ENCODE measurements at regions not wholly inside any gene's neighbourhood (a gene's known extent, or its start where the extent isn't known, plus 50 kb on each side); places are given as distances from the start of the nearest gene placed in this dataset.
A peak's percentile ranks its signal among the peaks of the same experiment; 100 is the strongest.
"Not testable (repeated sequence)": the region's sequence is repeated elsewhere in the genome, so short reads cannot be mapped to it uniquely, and the experiment has no call there.

- H3K4me3 ChIP-seq (ENCODE audit: low read depth, low read length) = no peak overlapping the region
- DNase-seq (ENCODE audit: low read depth) = no peak
These were observed 52.5 kb upstream of the VSTM5 start for GRCh38 chr11:93902921-93903320.

GRCh38 chr11:93903989-93904388, 53.6 kb upstream of the VSTM5 start:
- no peak overlapping the region for H3K4me3 ChIP-seq (ENCODE audit: low read depth, low read length)
- no peak for DNase-seq (ENCODE audit: low read depth)

- no peak overlapping the region for H3K4me3 ChIP-seq (ENCODE audit: low read depth, low read length)
- DNase-seq (ENCODE audit: low read depth) = no peak
These were observed 54.3 kb upstream of the VSTM5 start for GRCh38 chr11:93904716-93905115.

- DNase-seq (ENCODE audit: low read depth) = peak; percentile 69
- H3K4me3 ChIP-seq (ENCODE audit: low read depth, low read length) = no peak overlapping the region
These were observed 55.0 kb upstream of the VSTM5 start for GRCh38 chr11:93905384-93905783.

GRCh38 chr11:93906486-93906885, 56.1 kb upstream of the VSTM5 start:
- H3K4me3 ChIP-seq (ENCODE audit: low read depth, low read length) = no peak overlapping the region
- no peak for DNase-seq (ENCODE audit: low read depth)

GRCh38 chr11:93907901-93908300, 57.5 kb upstream of the VSTM5 start:
- no peak for DNase-seq (ENCODE audit: low read depth)
- no peak overlapping the region for H3K4me3 ChIP-seq (ENCODE audit: low read depth, low read length)

- H3K4me3 ChIP-seq (ENCODE audit: low read depth, low read length) = no peak overlapping the region
- DNase-seq (ENCODE audit: low read depth) = peak; percentile 61
These were observed 58.3 kb upstream of the VSTM5 start for GRCh38 chr11:93908689-93909088.

- H3K4me3 ChIP-seq (ENCODE audit: low read depth, low read length) = no peak overlapping the region
- DNase-seq (ENCODE audit: low read depth) = no peak
These were observed 67.3 kb upstream of the VSTM5 start for GRCh38 chr11:93917673-93918072.

GRCh38 chr11:93921695-93922468, 71.5 kb upstream of the VSTM5 start:
- peak; percentile 26 for DNase-seq (ENCODE audit: low read depth)
- H3K4me3 ChIP-seq (ENCODE audit: low read depth, low read length) = no peak overlapping the region

- no peak for DNase-seq (ENCODE audit: low read depth)
- no peak overlapping the region for H3K4me3 ChIP-seq (ENCODE audit: low read depth, low read length)
These were observed 72.4 kb upstream of the VSTM5 start for GRCh38 chr11:93922830-93923229.

GRCh38 chr11:93926099-93926498, 75.7 kb upstream of the VSTM5 start:
- DNase-seq (ENCODE audit: low read depth); H3K4me3 ChIP-seq (ENCODE audit: low read depth, low read length): not testable (repeated sequence)

- no peak for DNase-seq (ENCODE audit: low read depth)
- no peak overlapping the region for H3K4me3 ChIP-seq (ENCODE audit: low read depth, low read length)
These were observed 79.0 kb upstream of the VSTM5 start for GRCh38 chr11:93929407-93929806.

- no peak for DNase-seq (ENCODE audit: low read depth)
- H3K4me3 ChIP-seq (ENCODE audit: low read depth, low read length) = no peak overlapping the region
These were observed 82.8 kb upstream of the VSTM5 start for GRCh38 chr11:93933230-93933629.

GRCh38 chr11:93935826-93936225, 85.3 kb upstream of the HEPHL1 start:
- no peak overlapping the region for H3K4me3 ChIP-seq (ENCODE audit: low read depth, low read length)
- no peak for DNase-seq (ENCODE audit: low read depth)

- no peak overlapping the region for H3K4me3 ChIP-seq (ENCODE audit: low read depth, low read length)
- no peak for DNase-seq (ENCODE audit: low read depth)
These were observed 84.7 kb upstream of the HEPHL1 start for GRCh38 chr11:93936460-93936859.

GRCh38 chr11:93939084-93939760, 81.9 kb upstream of the HEPHL1 start:
- H3K4me3 ChIP-seq (ENCODE audit: low read depth, low read length) = no peak overlapping the region
- DNase-seq (ENCODE audit: low read depth) = peak; percentile 18

- H3K4me3 ChIP-seq (ENCODE audit: low read depth, low read length) = no peak overlapping the region
- DNase-seq (ENCODE audit: low read depth) = no peak
These were observed 80.8 kb upstream of the HEPHL1 start for GRCh38 chr11:93940395-93940794.

- DNase-seq (ENCODE audit: low read depth) = no peak
These were observed 79.0 kb upstream of the HEPHL1 start for GRCh38 chr11:93942176-93942575.

GRCh38 chr11:93945596-93945995, 75.6 kb upstream of the HEPHL1 start:
- H3K4me3 ChIP-seq (ENCODE audit: low read depth, low read length) = no peak overlapping the region
- DNase-seq (ENCODE audit: low read depth) = no peak

More at GRCh38 chr11:93942176-93942575, 79.0 kb upstream of the HEPHL1 start:
- H3K4me3 ChIP-seq (ENCODE audit: low read depth, low read length) = no peak overlapping the region

- no peak for DNase-seq (ENCODE audit: low read depth)
- no peak overlapping the region for H3K4me3 ChIP-seq (ENCODE audit: low read depth, low read length)
These were observed 68.9 kb upstream of the HEPHL1 start for GRCh38 chr11:93952082-93952780.

Data from skeletal muscle cell (primary cell).